ENCODE measurements at regions not wholly inside any gene's neighbourhood (a gene's known extent, or its start where the extent isn't known, plus 50 kb on each side); places are given as distances from the start of the nearest gene placed in this dataset.

DNA sequence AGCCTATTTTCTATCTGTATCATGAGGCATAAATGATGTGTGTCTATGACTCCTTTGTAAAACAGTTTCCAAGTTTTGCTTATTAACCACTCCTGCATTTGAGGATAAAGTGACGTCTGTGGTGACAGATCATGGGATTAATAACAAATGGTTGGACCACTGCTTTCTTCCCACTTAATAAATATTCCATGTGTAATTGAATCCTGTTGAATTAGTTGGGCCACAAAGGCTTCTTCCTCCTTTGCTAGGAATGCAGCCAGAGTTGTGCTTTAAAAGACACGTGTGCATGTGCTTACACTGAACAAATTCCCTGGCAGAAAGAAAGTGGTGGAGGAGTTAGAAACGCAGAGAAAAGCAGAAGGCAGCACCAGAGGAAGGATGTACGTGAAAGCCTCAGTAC lies 150.2 kb downstream of the ACTBL2 start:
- no peak for DNase-seq

DNA sequence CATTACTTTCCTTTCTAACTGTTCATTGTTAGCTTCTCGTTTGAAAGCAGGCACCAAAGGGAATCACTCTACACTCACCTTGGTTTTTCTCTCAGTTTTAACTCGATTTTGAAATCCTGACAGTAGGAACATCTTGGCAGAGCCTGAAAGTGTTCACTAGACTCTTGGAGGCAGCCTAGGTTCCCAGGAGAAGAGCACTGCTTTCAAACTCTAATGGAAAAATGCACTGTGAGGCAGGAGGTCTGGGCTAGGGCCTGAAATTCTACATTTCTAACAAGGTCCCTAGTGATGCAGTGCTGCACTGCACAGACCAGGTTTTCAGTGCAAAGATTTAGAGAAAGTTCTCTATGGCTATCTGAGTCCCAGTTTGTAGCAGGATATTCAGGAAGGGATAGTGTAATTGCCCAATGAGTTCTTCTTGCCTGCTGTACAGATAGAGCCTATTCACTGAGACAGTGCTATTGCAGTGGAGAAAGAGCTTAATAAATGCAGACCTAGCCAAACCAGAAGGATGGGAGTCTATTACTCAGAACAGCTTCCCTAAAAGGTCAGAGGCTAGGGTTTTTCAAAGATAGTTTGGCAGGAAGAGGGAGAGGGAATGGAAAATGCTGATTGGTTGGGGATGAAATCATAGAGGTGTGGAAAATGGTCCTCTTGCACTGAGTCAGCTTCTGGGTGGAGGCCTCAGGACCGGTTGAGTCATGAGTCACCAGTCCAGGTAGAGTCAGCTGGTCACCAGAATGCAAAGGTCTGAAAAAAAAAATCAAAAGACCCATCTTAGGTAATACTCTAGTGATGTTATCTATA lies 153.9 kb downstream of the GPBP1 start:
- peak; percentile 88 for DNase-seq

DNA sequence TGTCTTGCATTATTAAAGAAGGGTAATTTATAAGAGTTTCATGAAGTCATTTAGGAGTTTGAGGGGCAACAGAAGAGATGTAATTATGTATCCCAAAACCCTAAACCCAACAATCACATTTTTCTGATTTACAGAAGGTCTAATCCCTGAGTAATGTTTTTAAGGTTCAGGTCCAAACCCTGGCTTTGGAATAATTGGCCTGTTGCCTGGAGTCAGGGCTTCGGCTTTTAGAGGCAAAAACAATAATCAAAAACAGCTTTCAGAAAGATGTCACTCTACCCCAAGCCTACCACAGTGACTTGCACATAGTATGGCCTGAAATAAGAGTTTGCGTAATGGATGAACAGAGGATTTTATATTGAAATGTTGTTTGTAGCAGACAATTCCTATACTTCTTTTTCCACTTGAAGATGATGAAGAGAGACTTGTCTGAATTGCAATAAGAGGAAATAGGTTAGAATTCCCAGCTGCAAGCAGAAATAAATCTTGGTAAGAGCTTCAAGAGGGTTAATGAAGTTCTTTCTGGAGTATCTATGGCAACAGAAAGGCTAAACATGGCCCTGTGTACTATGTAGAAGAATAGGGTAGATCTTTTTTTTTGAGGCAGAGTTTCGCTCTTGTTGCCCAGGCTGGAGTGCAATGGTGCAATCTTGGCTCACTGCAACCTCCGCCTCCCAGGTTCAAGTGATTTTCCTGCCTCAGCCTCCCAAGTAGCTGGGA lies 152.0 kb downstream of the GPBP1 start:
- no peak for DNase-seq

DNA sequence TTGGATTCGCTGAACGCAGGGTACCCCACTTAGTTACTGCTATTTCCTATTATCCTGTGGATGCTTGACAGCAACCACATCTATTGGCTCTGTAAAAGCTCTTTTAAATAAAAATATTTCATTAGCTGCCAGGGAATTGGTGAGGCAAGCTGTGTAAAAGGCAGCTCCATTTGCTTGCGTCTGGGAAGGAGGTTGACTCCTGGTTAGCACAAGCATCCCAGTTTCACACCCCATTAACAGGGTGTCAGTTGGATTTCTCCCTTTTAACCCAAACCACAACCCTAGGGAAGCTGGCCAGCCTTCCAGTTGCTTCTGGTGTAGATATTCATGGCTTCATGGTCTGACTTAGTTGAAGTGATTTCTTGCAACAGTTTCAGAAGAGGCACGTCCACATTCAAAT lies 151.0 kb downstream of the GPBP1 start:
- no peak for DNase-seq

DNA sequence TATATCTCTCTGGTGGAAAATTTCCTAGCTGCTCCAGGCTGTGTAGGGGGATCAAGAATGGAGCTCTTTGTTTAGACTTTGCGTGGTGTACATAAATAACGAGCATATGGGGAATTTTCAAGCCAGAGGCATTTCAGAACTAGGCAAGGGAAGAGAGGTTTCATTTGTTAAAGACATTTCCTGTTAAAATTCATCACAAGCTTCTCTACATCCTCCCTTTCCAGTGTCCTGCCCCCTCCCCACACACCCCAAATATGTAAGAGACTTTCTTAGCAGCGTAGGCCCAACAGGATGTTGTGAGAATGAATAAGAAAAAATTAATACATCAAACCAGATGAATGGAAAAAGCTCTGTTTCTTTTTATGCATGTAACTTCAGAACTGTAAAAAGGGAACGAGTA lies 150.3 kb downstream of the GPBP1 start:
- DNase-seq, result no peak

DNA sequence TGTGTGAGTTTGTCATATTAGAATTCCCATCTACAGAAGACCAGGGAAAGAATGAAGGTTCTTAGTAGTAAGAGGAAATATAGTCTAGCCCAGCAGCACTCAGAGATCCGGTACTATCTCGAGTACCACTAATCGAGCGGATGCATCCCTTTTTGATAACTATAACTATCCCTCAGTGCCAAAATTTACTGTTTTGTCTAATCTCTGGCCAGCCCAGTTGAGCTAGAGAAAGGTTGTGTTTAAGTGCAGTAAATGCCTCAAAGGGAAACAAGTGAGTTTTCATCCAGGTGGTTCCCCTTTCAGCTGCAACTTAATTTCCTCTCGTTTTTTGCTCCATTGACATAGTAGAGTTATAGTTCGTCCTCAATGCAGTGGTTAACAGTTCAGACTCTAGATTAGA lies 146.7 kb downstream of the GPBP1 start:
- no peak for DNase-seq

DNA sequence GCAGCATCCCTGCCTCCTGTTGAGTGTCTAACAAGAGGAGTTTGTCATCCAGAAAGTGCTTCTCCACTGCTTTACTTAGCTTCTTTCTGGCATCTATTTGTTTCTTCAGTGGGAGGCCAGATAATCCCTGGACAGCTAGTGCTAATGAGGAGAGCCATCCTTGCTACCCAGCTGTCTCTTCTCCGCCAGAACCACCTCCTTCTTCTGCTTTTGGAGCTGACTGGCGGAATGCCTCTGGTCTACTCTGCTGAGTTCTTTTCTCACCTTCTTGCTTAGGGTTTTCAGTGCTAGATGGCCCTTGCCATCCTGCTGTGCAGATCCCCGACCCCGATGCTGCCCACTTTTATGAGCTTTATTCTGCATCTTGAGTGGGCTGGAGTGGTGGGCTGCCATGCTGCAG lies 145.8 kb downstream of the GPBP1 start:
- no peak for DNase-seq

DNA sequence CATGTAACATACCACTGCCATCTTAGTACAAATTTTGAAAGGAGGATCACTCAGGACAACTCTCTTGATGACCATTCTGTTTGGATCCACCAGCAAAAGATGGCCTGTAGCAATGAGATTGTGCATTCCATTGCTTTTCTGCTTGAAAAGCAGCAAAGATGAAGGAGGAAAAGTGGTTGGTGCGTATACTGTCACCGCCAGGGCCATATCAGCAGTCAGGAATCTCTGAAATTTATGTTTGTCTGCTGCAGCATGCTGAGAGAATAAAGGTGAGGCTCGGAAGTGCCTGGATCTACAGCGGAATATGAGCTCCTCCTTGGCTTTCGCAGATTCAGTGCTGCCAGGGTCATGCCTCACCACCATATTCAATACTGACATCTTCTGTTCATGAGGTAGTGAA lies 144.4 kb downstream of the GPBP1 start:
- no peak for DNase-seq

DNA sequence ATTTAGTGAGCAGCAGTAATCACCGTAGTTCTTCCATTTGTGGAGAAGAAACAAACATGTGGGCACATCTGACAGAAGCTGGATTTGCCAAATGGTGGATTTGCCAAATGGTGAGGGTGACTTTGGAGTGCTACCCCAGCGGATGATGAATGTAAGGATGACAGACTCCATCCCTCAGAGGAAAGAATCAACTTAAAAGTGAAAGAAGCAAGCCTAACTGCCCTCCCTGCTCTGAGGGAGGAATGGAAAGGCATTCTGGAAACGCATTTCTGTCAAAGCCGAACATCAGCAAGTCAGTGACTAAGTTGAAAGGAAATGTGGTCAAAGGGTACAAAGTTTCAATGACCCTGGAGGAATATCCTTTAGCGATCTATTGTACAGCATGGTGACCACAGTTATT lies 143.5 kb downstream of the GPBP1 start:
- no peak for DNase-seq

DNA sequence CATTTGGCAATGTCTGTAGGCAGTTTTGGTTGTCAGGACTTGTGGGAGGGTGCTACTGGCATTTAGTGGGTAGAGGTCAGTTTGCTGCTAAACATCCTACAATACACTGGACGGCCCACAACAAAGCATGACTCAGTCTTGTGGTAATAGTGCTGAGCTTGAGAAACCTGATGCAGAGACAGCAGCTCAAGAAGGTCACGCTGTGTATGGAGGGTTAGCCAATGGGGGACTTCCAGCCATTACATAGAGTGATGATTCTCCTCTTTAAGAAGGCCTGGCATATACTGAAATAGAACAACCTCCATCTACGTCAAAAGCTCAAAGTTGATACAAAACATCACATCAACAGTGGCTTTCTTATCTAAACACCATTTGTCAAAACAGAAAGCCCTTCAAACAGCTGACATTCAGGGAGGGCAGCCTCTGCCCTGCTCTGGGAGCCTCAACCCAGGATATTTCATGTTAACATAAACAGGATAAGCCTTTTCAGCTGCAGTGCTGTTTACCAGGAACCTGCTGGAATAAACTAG lies 143.0 kb downstream of the GPBP1 start:
- peak; percentile 35 for DNase-seq

DNA sequence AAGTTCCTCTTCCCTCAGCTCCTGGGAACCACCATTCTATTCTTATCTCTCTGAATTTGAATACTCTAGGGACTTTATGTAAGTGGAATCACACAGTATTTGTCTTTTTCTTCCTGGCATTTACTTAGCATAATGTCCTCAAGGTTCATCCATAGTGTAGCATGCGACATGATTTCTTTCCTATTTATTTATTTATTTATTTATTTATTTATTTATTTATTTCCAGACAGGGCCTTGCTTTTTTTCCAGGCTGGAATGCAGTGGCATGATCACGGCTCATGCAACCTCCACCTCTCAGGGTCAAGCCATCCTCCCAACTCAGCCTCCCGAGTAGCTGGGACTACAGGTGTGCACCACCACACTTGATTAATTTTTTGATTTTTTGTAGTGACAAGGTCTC lies 142.1 kb downstream of the GPBP1 start:
- DNase-seq, result no peak

All from DMS53 (cell line).